Esophagus squamous epithelium (tissue), 5 donors: ENCODE measurements at regions not wholly inside any gene's neighbourhood (a gene's known extent, or its start where the extent isn't known, plus 50 kb on each side); places are given as distances from the start of the nearest gene placed in this dataset.

Experiments used
- DNase-seq: peaks from one replicate; lab custom pipeline; 2025; lab: John Stamatoyannopoulos, UW
- H3K27ac ChIP-seq, 4 donors: fragments of 200-600 bp; sonication (generic); one replicate each; pipeline ENCODE4 v1.5.1; 2016 to 2019; ENCODE audit warnings: mild to moderate bottlenecking in 1 of 4
- H3K27me3 ChIP-seq, 4 donors: fragments of 200-600 bp; sonication (generic); 1 replicate in 3 of 4; 2 replicates in 1 of 4; pipeline versions ENCODE4 v1.5.1 to v1.6.0; 2017 to 2021; ENCODE audit warnings: antibody characterized with exemption in 1 of 4
- H3K36me3 ChIP-seq, 3 donors: fragments of 200-600 bp; sonication (generic); one replicate each; pipeline ENCODE4 v1.5.1; 2016 to 2019
- H3K4me1 ChIP-seq, 3 donors: fragments of 200-600 bp; sonication (generic); one replicate each; pipeline ENCODE4 v1.5.1; 2017 to 2019
- H3K4me3 ChIP-seq, 4 donors: fragments of 200-600 bp; sonication (generic); 1 replicate in 3 of 4; 2 replicates in 1 of 4; pipeline ENCODE4 v1.5.1; 2016 to 2019; ENCODE audit warnings: mild to moderate bottlenecking in 2 of 4, moderate library complexity in 1 of 4
- H3K9me3 ChIP-seq, 3 donors: fragments of 200-600 bp; sonication (generic); one replicate each; pipeline ENCODE4 v1.5.1; 2016 to 2019
- CTCF ChIP-seq, 6 experiments: fragments of 450-650 bp in 4 of 6; fragments of 200-600 bp in 2 of 6; sonication (generic) in 2 of 6; IDR thresholded peaks; one replicate each; pipeline ENCODE4 v1.5.1; 2016 to 2019; ENCODE audit warnings: antibody characterized with exemption in 6 of 6, mild to moderate bottlenecking in 4 of 6, moderate library complexity in 4 of 6
- POLR2A ChIP-seq, 4 donors: fragments of 450-650 bp; IDR thresholded peaks; one replicate each; pipeline ENCODE4 v1.6.1; 2017; ENCODE audit warnings: antibody characterized with exemption in 4 of 4, mild to moderate bottlenecking in 4 of 4, moderate library complexity in 3 of 4
- WGBS, 2 donors: methylation state at CpG; one replicate each; pipeline ENCODE4 v1.1.5; 2018; 5-methylcytosine and 5-hydroxymethylcytosine counted together
- intact Hi-C: fragments of 100-400 bp; cut with DNase I; formaldehyde crosslinking; loops from one replicate; pipeline ENCODE4 v1.15.0; 2022
- donor health status: DM: yes; HTN: yes; CAD: no.

GRCh38 chr9:119763260-119763659 lies 394.0 kb upstream of the BRINP1 start:
- no peak for DNase-seq
- TF ChIP-seq POLR2A (IDR thresholded peaks at IDR 0.05) = no peak
- whole genome bisulfite sequencing, 2 donors = 53 to 57% methylated on average over 3 of the region's 3 CpGs
- no peaks in the 10 kb centered on the region for H3K36me3 ChIP-seq
- no peak overlapping the region for H3K27ac ChIP-seq
- intact Hi-C loops = no loop called here
- H3K4me1 ChIP-seq = no peaks in the 10 kb centered on the region
- H3K9me3 ChIP-seq = no peaks in the 10 kb centered on the region
- H3K4me3 ChIP-seq = no peak overlapping the region
- H3K27me3 ChIP-seq = peaks cover 0 to 11% (median 0%) of the 10 kb centered on the region in 4 donors

- Histone ChIP-seq H3K27ac (no peak overlapping the region), H3K4me1 (no peaks in the 10 kb centered on the region), H3K27me3 (peaks cover 0 to 11% (median 0%) of the 10 kb centered on the region in 4 donors), H3K9me3 (no peaks in the 10 kb centered on the region), H3K36me3 (no peaks in the 10 kb centered on the region), H3K4me3 (no peak overlapping the region)
- TF ChIP-seq CTCF (IDR thresholded peaks at IDR 0.05) (no peak), POLR2A (IDR thresholded peaks at IDR 0.05) (no peak)
- DNase-seq = no peak
- intact Hi-C loops = no loop called here
- 61 to 74% methylated on average over 2 of the region's 2 CpGs for WGBS, 2 donors
Measured at GRCh38 chr9:119761812-119762211, 392.6 kb upstream of the BRINP1 start.

- H3K4me1 ChIP-seq = no peaks in the 10 kb centered on the region
- intact Hi-C loops = no loop called here
- 39 to 52% methylated on average over 5 of the region's 5 CpGs for WGBS, 2 donors
Measured at GRCh38 chr9:119758990-119759389, 389.8 kb upstream of the BRINP1 start.

GRCh38 chr9:119758241-119758640 lies 389.0 kb upstream of the BRINP1 start:
- intact Hi-C loops = no loop called here
- TF ChIP-seq CTCF (IDR thresholded peaks at IDR 0.05) = no peak
- TF ChIP-seq POLR2A (IDR thresholded peaks at IDR 0.05) = no peak
- Histone ChIP-seq H3K36me3 (no peaks in the 10 kb centered on the region), H3K9me3 (no peaks in the 10 kb centered on the region), H3K27me3 (peaks cover 0 to 11% (median 0%) of the 10 kb centered on the region in 4 donors), H3K4me1 (no peaks in the 10 kb centered on the region), H3K4me3 (no peak overlapping the region), H3K27ac (no peak overlapping the region)
- 25 to 45% methylated on average over 3 of the region's 3 CpGs for WGBS, 2 donors
- no peak for DNase-seq

More at GRCh38 chr9:119758990-119759389, 389.8 kb upstream of the BRINP1 start:
- H3K4me3 ChIP-seq = no peak overlapping the region
- DNase-seq = no peak
- H3K36me3 ChIP-seq = no peaks in the 10 kb centered on the region
- no peak overlapping the region for H3K27ac ChIP-seq
- no peak for TF ChIP-seq CTCF (IDR thresholded peaks at IDR 0.05)
- no peak for TF ChIP-seq POLR2A (IDR thresholded peaks at IDR 0.05)
- no peaks in the 10 kb centered on the region for H3K9me3 ChIP-seq
- peaks cover 0 to 11% (median 0%) of the 10 kb centered on the region in 4 donors for H3K27me3 ChIP-seq

- Histone ChIP-seq H3K4me1 (no peaks in the 10 kb centered on the region), H3K4me3 (no peak overlapping the region), H3K9me3 (no peaks in the 10 kb centered on the region), H3K27me3 (no peaks in the 10 kb centered on the region), H3K27ac (no peak overlapping the region), H3K36me3 (no peaks in the 10 kb centered on the region)
- intact Hi-C loops = no loop called here
- no peak for TF ChIP-seq POLR2A (IDR thresholded peaks at IDR 0.05)
- no peak for TF ChIP-seq CTCF (IDR thresholded peaks at IDR 0.05)
- WGBS, 2 donors = 12 to 13% methylated on average over 2 of the region's 2 CpGs
- DNase-seq = no peak
Measured at GRCh38 chr9:119739476-119739875, 370.2 kb upstream of the BRINP1 start.
